ENCODE measurements at regions not wholly inside any gene's neighbourhood (a gene's known extent, or its start where the extent isn't known, plus 50 kb on each side); places are given as distances from the start of the nearest gene placed in this dataset.

DNA sequence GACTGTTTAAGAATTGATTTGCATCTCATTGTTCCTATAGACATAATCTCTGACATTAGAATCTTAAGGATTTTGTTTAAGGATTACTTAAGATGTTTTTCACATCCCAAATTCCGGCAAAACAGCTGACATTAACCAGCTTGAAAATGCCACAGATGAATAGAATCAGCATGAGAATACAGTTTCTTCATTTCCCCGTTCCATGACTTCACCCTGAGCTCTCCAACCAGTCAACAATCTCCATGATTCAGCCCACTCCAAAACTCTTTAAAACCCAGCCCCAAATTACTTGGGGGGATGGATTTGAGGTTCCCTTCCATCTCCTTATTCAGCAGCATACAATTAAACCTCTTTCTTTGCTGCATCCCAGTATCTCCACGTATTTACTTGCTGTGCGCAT, 201.0 kb downstream of the LYPLAL1 start (continued):
- TF ChIP-seq, protein P1, sequence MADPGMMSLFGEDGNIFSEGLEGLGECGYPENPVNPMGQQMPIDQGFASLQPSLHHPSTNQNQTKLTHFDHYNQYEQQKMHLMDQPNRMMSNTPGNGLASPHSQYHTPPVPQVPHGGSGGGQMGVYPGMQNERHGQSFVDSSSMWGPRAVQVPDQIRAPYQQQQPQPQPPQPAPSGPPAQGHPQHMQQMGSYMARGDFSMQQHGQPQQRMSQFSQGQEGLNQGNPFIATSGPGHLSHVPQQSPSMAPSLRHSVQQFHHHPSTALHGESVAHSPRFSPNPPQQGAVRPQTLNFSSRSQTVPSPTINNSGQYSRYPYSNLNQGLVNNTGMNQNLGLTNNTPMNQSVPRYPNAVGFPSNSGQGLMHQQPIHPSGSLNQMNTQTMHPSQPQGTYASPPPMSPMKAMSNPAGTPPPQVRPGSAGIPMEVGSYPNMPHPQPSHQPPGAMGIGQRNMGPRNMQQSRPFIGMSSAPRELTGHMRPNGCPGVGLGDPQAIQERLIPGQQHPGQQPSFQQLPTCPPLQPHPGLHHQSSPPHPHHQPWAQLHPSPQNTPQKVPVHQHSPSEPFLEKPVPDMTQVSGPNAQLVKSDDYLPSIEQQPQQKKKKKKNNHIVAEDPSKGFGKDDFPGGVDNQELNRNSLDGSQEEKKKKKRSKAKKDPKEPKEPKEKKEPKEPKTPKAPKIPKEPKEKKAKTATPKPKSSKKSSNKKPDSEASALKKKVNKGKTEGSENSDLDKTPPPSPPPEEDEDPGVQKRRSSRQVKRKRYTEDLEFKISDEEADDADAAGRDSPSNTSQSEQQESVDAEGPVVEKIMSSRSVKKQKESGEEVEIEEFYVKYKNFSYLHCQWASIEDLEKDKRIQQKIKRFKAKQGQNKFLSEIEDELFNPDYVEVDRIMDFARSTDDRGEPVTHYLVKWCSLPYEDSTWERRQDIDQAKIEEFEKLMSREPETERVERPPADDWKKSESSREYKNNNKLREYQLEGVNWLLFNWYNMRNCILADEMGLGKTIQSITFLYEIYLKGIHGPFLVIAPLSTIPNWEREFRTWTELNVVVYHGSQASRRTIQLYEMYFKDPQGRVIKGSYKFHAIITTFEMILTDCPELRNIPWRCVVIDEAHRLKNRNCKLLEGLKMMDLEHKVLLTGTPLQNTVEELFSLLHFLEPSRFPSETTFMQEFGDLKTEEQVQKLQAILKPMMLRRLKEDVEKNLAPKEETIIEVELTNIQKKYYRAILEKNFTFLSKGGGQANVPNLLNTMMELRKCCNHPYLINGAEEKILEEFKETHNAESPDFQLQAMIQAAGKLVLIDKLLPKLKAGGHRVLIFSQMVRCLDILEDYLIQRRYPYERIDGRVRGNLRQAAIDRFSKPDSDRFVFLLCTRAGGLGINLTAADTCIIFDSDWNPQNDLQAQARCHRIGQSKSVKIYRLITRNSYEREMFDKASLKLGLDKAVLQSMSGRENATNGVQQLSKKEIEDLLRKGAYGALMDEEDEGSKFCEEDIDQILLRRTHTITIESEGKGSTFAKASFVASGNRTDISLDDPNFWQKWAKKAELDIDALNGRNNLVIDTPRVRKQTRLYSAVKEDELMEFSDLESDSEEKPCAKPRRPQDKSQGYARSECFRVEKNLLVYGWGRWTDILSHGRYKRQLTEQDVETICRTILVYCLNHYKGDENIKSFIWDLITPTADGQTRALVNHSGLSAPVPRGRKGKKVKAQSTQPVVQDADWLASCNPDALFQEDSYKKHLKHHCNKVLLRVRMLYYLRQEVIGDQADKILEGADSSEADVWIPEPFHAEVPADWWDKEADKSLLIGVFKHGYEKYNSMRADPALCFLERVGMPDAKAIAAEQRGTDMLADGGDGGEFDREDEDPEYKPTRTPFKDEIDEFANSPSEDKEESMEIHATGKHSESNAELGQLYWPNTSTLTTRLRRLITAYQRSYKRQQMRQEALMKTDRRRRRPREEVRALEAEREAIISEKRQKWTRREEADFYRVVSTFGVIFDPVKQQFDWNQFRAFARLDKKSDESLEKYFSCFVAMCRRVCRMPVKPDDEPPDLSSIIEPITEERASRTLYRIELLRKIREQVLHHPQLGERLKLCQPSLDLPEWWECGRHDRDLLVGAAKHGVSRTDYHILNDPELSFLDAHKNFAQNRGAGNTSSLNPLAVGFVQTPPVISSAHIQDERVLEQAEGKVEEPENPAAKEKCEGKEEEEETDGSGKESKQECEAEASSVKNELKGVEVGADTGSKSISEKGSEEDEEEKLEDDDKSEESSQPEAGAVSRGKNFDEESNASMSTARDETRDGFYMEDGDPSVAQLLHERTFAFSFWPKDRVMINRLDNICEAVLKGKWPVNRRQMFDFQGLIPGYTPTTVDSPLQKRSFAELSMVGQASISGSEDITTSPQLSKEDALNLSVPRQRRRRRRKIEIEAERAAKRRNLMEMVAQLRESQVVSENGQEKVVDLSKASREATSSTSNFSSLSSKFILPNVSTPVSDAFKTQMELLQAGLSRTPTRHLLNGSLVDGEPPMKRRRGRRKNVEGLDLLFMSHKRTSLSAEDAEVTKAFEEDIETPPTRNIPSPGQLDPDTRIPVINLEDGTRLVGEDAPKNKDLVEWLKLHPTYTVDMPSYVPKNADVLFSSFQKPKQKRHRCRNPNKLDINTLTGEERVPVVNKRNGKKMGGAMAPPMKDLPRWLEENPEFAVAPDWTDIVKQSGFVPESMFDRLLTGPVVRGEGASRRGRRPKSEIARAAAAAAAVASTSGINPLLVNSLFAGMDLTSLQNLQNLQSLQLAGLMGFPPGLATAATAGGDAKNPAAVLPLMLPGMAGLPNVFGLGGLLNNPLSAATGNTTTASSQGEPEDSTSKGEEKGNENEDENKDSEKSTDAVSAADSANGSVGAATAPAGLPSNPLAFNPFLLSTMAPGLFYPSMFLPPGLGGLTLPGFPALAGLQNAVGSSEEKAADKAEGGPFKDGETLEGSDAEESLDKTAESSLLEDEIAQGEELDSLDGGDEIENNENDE (IDR thresholded peaks at IDR 0.05; ENCODE audit: insufficient replicate concordance, low read length): no peak
- TF ChIP-seq CEBPB (IDR thresholded peaks at IDR 0.05; ENCODE audit: low read depth, low read length) (no peak), CHD2 (IDR thresholded peaks at IDR 0.05; ENCODE audit: low read length) (no peak)
